ENCODE measurements at regions not wholly inside any gene's neighbourhood (a gene's known extent, or its start where the extent isn't known, plus 50 kb on each side); places are given as distances from the start of the nearest gene placed in this dataset.
"Not testable (repeated sequence)": the region's sequence is repeated elsewhere in the genome, so short reads cannot be mapped to it uniquely, and the experiment has no call there.

DNA sequence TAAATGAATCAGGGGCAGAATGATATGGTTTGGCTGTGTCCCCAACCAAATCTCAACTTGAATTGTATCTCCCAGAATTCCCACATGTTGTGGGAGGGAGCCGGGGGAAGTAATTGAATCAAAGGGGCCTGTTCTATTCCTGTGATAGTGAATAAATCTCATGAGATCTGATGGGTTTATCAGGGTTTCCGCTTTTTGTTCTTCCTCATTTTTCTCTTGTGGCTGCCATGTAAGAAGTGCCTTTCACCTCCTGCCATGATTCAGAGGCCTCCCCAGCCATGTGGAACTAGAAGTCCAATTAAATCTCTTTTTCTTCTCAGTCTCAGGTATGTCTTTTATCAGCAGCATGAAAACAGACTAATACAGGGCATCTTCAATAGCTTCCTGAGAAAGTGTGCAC, 107.0 kb downstream of the OTUD1 start:
- not testable (repeated sequence) for H3K4me3 ChIP-seq (ENCODE audit: low read length); H3K27me3 ChIP-seq (ENCODE audit: insufficient read depth, low read length); H3K4me1 ChIP-seq (ENCODE audit: insufficient read depth, low read length); H3K27ac ChIP-seq (ENCODE audit: low read length); H3K36me3 ChIP-seq (ENCODE audit: insufficient read depth, low read depth, low read length); H3K9ac ChIP-seq (ENCODE audit: low read depth, low read length); H3K9me3 ChIP-seq (ENCODE audit: insufficient read depth, low read depth, low read length)

DNA sequence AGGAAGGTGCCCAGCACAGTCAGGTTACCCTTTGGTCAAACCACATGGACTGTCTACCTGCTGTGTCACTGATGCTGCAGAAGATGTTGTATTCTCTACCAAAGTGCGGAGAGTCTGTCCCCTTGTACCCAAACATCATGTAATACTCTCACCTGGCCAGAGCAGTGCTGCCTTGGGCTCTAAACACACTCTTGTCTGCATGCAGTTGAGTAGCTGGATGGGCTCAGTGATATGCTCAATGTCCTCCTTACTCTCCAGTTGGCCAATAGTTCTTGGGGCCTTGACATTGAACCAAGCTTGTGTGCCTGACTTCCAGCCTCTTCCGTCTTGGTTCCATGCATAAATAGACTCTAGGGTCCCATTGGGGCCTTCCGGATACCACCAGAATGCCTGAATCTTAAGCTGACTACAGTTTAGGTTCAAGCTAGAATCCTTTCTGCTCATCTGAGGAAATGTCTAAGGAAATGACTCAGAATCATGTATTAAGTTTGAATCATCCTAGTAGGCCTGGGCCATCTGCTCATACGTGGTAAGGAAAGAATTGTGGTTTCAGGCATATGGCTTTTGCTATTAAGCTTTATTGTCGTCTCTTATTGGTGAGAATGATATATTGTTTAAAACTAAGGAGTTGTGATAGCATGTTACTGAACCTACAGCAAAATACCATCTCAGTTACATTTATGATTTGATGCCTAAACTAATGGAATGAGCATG, 118.0 kb downstream of the OTUD1 start:
- H3K27me3 ChIP-seq (ENCODE audit: insufficient read depth, low read length) = no peaks in the 10 kb centered on the region
- H3K9ac ChIP-seq (ENCODE audit: low read depth, low read length) = no peak overlapping the region
- no peak overlapping the region for H3K27ac ChIP-seq (ENCODE audit: low read length)

DNA sequence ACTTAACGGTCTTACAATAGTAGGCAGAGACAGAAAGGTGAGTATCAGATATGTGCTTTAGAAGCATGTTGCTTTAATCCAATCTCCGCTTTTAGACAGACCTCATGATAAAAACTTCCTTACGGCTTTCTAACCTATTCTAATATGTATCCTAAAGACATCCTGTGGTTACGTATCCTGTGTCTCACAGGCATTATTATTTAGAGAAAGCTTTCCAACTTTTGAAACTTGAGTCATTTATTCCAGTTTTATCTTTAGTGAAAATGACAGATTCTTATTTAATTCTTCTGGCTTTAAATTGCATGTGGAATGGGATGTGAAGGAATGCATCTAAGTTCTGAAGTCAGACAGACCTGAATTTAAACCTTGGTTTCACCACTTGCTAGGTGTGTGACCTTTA, 118.9 kb downstream of the OTUD1 start:
- Histone ChIP-seq H3K9me3 (ENCODE audit: insufficient read depth, low read depth, low read length) (peaks cover 5% of the 10 kb centered on the region; the same call in 1 of the 2 replicates), H3K27ac (ENCODE audit: low read length) (no peak overlapping the region), H3K4me3 (ENCODE audit: low read length) (no peak overlapping the region), H3K27me3 (ENCODE audit: insufficient read depth, low read length) (no peaks in the 10 kb centered on the region), H3K36me3 (ENCODE audit: insufficient read depth, low read depth, low read length) (no peaks in the 10 kb centered on the region), H3K4me1 (ENCODE audit: insufficient read depth, low read length) (no peaks in the 10 kb centered on the region), H3K9ac (ENCODE audit: low read depth, low read length) (no peak overlapping the region)

More for the DNA sequence above, 118.0 kb downstream of the OTUD1 start:
- Histone ChIP-seq H3K9me3 (ENCODE audit: insufficient read depth, low read depth, low read length) (peaks cover 5% of the 10 kb centered on the region; the same call in 1 of the 2 replicates), H3K4me3 (ENCODE audit: low read length) (no peak overlapping the region), H3K4me1 (ENCODE audit: insufficient read depth, low read length) (no peaks in the 10 kb centered on the region), H3K36me3 (ENCODE audit: insufficient read depth, low read depth, low read length) (no peaks in the 10 kb centered on the region)

DNA sequence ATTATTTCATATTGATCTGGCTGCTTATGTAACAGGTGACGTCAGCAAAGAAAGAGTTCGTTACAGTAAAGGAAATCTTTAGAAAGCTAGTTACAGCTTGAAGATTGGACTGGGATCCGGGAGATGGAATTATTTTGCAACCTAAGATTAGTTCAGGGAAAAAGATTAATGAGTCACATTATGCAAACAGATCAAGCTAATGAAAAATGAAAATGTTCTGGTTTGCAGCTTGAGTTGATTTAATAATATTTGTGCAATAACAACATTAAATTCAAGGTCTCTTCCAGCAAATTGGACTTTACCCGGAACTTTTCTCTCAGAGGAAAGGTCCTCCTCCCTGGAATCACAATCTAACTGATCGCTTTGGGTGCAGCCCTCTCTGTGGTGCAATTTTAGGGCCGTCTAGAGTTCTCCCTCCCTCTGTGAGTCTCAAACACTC, 119.5 kb downstream of the OTUD1 start:
- Histone ChIP-seq H3K9ac (ENCODE audit: low read depth, low read length) (no peak overlapping the region), H3K27me3 (ENCODE audit: insufficient read depth, low read length) (no peaks in the 10 kb centered on the region), H3K4me3 (ENCODE audit: low read length) (no peak overlapping the region), H3K36me3 (ENCODE audit: insufficient read depth, low read depth, low read length) (no peaks in the 10 kb centered on the region), H3K27ac (ENCODE audit: low read length) (no peak overlapping the region), H3K4me1 (ENCODE audit: insufficient read depth, low read length) (no peaks in the 10 kb centered on the region), H3K9me3 (ENCODE audit: insufficient read depth, low read depth, low read length) (peaks cover 5% of the 10 kb centered on the region; the same call in 1 of the 2 replicates)

DNA sequence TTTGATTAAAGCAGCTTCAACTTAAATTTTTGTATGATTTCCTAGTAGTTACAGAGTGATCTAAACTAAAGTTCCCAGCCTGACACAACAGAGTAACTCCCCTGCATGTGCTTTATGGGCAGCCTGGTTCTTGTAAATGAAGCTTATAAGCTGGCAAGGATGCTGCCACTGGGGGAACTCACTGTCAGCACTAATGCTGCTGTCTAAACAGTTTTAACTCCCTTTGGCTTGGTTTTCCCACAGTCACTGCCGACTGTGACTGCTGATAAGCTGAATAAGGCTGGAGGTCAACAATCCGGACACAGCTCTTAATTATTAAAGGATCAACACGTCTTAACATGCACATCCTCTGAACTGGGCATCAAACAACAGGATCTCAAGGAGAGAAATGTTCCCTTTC, 130.1 kb downstream of the OTUD1 start:
- H3K9ac ChIP-seq (ENCODE audit: low read depth, low read length) = no peak overlapping the region
- H3K4me1 ChIP-seq (ENCODE audit: insufficient read depth, low read length) = no peaks in the 10 kb centered on the region
- H3K9me3 ChIP-seq (ENCODE audit: insufficient read depth, low read depth, low read length) = peaks cover 2% of the 10 kb centered on the region; the same call in 1 of the 2 replicates
- no peaks in the 10 kb centered on the region for H3K27me3 ChIP-seq (ENCODE audit: insufficient read depth, low read length)
- no peak overlapping the region for H3K27ac ChIP-seq (ENCODE audit: low read length)
- H3K4me3 ChIP-seq (ENCODE audit: low read length) = no peak overlapping the region
- H3K36me3 ChIP-seq (ENCODE audit: insufficient read depth, low read depth, low read length) = no peaks in the 10 kb centered on the region

DNA sequence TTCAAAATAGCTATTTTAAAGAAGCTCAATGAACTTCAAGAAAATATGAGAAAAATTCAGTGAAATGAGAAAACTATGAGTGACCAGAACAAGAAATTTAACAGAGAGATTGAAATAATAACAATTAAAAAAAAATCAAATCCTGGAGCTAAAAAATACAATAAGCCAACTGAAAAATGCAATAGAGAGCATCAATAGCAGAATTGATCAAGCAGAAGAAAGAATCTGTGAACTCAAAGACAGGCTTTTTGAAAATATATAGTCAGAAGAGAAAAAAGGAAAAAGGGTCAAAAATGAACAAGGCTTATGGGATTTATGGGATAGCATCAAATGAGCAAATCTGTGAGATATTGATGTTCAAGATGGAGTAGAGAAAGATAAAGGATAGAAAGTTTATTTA, 133.0 kb downstream of the OTUD1 start:
- Histone ChIP-seq H3K4me1 (ENCODE audit: insufficient read depth, low read length) (no peaks in the 10 kb centered on the region), H3K27ac (ENCODE audit: low read length) (no peak overlapping the region), H3K27me3 (ENCODE audit: insufficient read depth, low read length) (no peaks in the 10 kb centered on the region), H3K9me3 (ENCODE audit: insufficient read depth, low read depth, low read length) (no peaks in the 10 kb centered on the region; the same call in 1 of the 2 replicates), H3K36me3 (ENCODE audit: insufficient read depth, low read depth, low read length) (no peaks in the 10 kb centered on the region), H3K9ac (ENCODE audit: low read depth, low read length) (no peak overlapping the region), H3K4me3 (ENCODE audit: low read length) (no peak overlapping the region)

DNA sequence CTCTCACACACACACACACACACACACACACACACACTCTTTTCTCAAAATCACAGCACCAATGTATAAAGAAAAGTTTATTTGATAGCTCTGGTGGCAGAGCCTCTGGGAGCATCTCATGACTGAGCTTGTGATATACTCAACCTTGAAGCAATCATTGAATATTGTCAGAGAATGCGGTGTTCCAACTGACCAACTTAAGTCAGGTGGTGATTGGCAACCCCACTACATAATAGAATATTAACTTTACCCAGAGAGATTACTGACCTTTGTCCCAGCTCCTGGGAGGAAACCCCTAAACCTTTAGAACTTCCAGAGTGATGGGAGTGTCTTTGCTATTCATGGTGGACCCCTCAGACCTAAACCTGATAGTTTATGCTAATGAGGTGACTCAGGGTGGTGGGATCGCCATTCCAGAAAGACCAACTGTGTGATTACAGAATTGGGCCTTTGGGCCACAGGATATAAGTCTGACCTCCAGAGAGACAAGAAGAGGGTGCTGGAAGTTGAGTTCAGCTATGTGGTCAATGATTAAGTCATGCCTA, 143.1 kb downstream of the OTUD1 start:
- Histone ChIP-seq H3K36me3 (ENCODE audit: insufficient read depth, low read depth, low read length) (no peaks in the 10 kb centered on the region), H3K4me1 (ENCODE audit: insufficient read depth, low read length) (no peaks in the 10 kb centered on the region), H3K9me3 (ENCODE audit: insufficient read depth, low read depth, low read length) (no peaks in the 10 kb centered on the region), H3K4me3 (ENCODE audit: low read length) (no peak overlapping the region), H3K27me3 (ENCODE audit: insufficient read depth, low read length) (peaks cover 4% of the 10 kb centered on the region; the same call in 1 of the 2 replicates), H3K9ac (ENCODE audit: low read depth, low read length) (no peak overlapping the region), H3K27ac (ENCODE audit: low read length) (no peak overlapping the region)

DNA sequence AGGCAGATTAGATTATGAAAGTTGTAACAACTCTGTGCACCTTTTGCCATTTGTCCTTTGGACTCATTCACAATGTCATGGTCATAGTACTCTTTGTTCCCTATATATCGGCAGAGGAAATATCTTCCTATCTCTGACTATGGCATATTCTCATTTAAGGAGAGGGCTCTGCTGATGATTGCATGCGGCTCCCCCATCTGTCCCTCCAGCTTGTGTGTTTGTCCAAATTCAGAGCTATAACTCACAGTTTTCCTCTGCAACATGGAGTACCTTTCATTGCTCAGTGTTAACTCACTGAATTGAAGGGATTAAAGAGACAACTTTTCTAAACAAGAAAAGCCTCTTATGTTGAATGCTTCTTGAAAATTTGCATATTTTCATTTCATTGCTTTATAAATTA, 145.5 kb downstream of the OTUD1 start:
- Histone ChIP-seq H3K36me3 (ENCODE audit: insufficient read depth, low read depth, low read length) (no peaks in the 10 kb centered on the region), H3K9ac (ENCODE audit: low read depth, low read length) (no peak overlapping the region), H3K27ac (ENCODE audit: low read length) (no peak overlapping the region), H3K4me1 (ENCODE audit: insufficient read depth, low read length) (no peaks in the 10 kb centered on the region), H3K9me3 (ENCODE audit: insufficient read depth, low read depth, low read length) (no peaks in the 10 kb centered on the region), H3K27me3 (ENCODE audit: insufficient read depth, low read length) (no peaks in the 10 kb centered on the region), H3K4me3 (ENCODE audit: low read length) (no peak overlapping the region)

DNA sequence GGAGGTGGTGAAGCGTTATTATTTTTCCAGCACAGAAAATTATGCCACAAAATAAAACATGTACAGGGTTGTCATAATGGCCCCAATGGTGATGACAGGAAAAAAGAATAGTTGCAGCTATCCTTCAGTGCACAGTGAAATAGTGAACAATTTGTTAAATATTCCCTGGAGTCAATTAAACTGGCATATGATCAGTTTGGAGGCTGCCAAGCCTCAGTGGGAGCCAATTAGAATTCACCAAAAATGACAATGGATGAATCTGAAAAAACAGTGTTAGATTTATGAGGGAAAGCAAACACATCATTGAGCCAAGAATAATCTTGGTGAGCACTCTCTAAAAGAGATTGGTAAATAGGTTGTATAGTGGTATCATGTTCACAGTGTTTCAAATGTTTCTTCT, 146.3 kb downstream of the OTUD1 start:
- H3K36me3 ChIP-seq (ENCODE audit: insufficient read depth, low read depth, low read length) = no peaks in the 10 kb centered on the region
- H3K9ac ChIP-seq (ENCODE audit: low read depth, low read length) = no peak overlapping the region
- H3K9me3 ChIP-seq (ENCODE audit: insufficient read depth, low read depth, low read length) = no peaks in the 10 kb centered on the region
- H3K27ac ChIP-seq (ENCODE audit: low read length) = no peak overlapping the region
- no peak overlapping the region for H3K4me3 ChIP-seq (ENCODE audit: low read length)
- H3K27me3 ChIP-seq (ENCODE audit: insufficient read depth, low read length) = no peaks in the 10 kb centered on the region
- no peaks in the 10 kb centered on the region for H3K4me1 ChIP-seq (ENCODE audit: insufficient read depth, low read length)

DNA sequence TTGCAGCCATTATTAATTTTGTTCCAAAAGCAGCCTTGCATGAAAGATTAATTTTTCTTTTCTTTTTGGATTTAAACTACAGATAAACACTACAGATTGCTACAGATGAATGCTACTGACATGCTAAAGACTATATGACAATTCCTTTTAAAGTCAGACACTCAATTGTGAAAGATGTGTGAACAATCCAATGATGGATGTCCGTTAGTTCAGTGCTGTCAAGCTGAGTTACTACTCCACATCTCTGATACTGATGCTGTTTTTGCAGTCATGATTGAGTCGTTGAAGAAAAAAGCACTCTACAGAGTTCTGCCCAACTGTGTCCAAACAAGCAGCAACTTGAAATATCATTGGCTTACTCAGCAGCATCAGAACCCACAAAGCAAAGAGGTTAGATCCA, 146.8 kb downstream of the OTUD1 start:
- H3K4me1 ChIP-seq (ENCODE audit: insufficient read depth, low read length) = no peaks in the 10 kb centered on the region
- H3K27ac ChIP-seq (ENCODE audit: low read length) = no peak overlapping the region
- no peaks in the 10 kb centered on the region for H3K27me3 ChIP-seq (ENCODE audit: insufficient read depth, low read length)
- no peak overlapping the region for H3K9ac ChIP-seq (ENCODE audit: low read depth, low read length)
- no peaks in the 10 kb centered on the region for H3K36me3 ChIP-seq (ENCODE audit: insufficient read depth, low read depth, low read length)
- H3K4me3 ChIP-seq (ENCODE audit: low read length) = no peak overlapping the region
- H3K9me3 ChIP-seq (ENCODE audit: insufficient read depth, low read depth, low read length) = no peaks in the 10 kb centered on the region

DNA sequence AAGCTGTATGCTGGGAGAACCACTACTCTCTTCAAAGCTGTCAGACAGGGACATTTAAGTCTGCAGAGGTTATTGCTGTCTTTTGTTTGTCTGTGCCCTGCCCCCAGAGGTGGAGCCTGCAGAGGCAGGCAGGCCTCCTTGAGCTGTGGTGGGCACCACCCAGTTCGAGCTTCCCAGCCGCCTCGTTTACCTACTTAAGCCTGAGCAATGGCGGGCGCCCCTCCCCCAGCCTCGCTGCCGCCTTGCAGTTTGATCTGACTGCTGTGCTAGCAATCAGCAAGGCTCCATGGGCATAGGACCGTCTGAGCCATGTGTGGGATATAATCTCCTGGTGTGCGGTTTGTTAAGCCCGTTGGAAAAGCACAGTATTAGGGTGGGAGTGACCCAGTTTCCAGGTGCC, 156.4 kb downstream of the OTUD1 start:
- H3K27ac ChIP-seq (ENCODE audit: low read length); H3K4me1 ChIP-seq (ENCODE audit: insufficient read depth, low read length); H3K27me3 ChIP-seq (ENCODE audit: insufficient read depth, low read length); H3K4me3 ChIP-seq (ENCODE audit: low read length); H3K9ac ChIP-seq (ENCODE audit: low read depth, low read length); H3K36me3 ChIP-seq (ENCODE audit: insufficient read depth, low read depth, low read length): not testable (repeated sequence)
- peaks cover 27% of the 10 kb centered on the region for H3K9me3 ChIP-seq (ENCODE audit: insufficient read depth, low read depth, low read length)

DNA sequence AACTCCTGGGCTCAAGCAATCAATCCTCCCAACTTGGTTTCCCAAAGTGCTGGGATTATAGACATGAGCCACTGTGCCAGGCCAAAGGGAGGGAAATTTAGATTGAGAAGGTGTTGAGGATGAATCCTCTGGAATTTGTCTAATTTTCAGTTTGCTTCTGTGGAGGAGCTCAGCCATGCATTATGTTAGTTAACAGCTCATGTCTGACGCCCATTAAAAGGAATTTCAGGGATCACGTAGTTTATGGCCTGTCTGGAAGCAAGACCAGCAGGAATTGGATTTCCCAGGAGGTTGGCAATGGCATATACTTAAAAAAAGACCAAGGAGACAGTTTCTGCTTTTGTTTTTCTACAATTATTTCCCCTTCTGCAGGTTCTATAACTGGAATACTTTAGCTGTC, 165.7 kb downstream of the OTUD1 start:
- Histone ChIP-seq H3K36me3 (ENCODE audit: insufficient read depth, low read depth, low read length) (no peaks in the 10 kb centered on the region), H3K9ac (ENCODE audit: low read depth, low read length) (no peak overlapping the region), H3K9me3 (ENCODE audit: insufficient read depth, low read depth, low read length) (peaks cover 8% of the 10 kb centered on the region; the same call in 1 of the 2 replicates), H3K4me3 (ENCODE audit: low read length) (no peak overlapping the region), H3K27ac (ENCODE audit: low read length) (no peak overlapping the region), H3K4me1 (ENCODE audit: insufficient read depth, low read length) (no peaks in the 10 kb centered on the region), H3K27me3 (ENCODE audit: insufficient read depth, low read length) (no peaks in the 10 kb centered on the region)

Data from iPS-20b (cell line).